Spleen (tissue), 11 donors: ENCODE measurements at regions not wholly inside any gene's neighbourhood (a gene's known extent, or its start where the extent isn't known, plus 50 kb on each side); places are given as distances from the start of the nearest gene placed in this dataset.

Source experiments
- DNase-seq: peaks from one replicate; pipeline ENCODE4 v3.0.0-alpha.2; 2020
- H3K27ac ChIP-seq, 8 donors: fragments of 200-600 bp; sonication (generic) in 7 of 8; 1 replicate in 4 of 8; 2 replicates in 4 of 8; pipeline versions ENCODE4 v1.5.0 to v1.8.0; 2016 to 2021; ENCODE audit warnings: inconsistent platforms in 4 of 8, mild to moderate bottlenecking in 4 of 8, moderate library complexity in 1 of 8
- H3K27me3 ChIP-seq, 7 donors: fragments of 200-600 bp; sonication (generic) in 6 of 7; replicated peaks in 1 of 7; 1 replicate in 4 of 7; 2 replicates in 3 of 7; pipeline versions ENCODE4 v1.5.0 to v1.8.0; 2016 to 2021; ENCODE audit warnings: inconsistent platforms in 3 of 7, mild to moderate bottlenecking in 1 of 7
- H3K36me3 ChIP-seq, 6 donors: fragments of 200-600 bp; sonication (generic) in 5 of 6; 1 replicate in 4 of 6; 2 replicates in 2 of 6; pipeline versions ENCODE4 v1.5.0 to v1.8.0; 2016 to 2021; ENCODE audit warnings: inconsistent platforms in 2 of 6
- H3K4me1 ChIP-seq, 6 donors: fragments of 200-600 bp; sonication (generic) in 5 of 6; 1 replicate in 3 of 6; 2 replicates in 3 of 6; pipeline versions ENCODE4 v1.5.0 to v1.8.0; 2016 to 2021; ENCODE audit warnings: inconsistent platforms in 3 of 6
- H3K4me3 ChIP-seq, 8 donors: fragments of 200-600 bp; sonication (generic) in 7 of 8; 1 replicate in 4 of 8; 2 replicates in 4 of 8; pipeline versions ENCODE4 v1.5.0 to v1.8.0; 2016 to 2021; ENCODE audit warnings: inconsistent platforms in 4 of 8, mild to moderate bottlenecking in 4 of 8, moderate library complexity in 2 of 8
- H3K9me3 ChIP-seq, 8 donors: fragments of 200-600 bp; sonication (generic) in 7 of 8; 1 replicate in 4 of 8; 2 replicates in 4 of 8; pipeline versions ENCODE4 v1.5.0 to v1.8.0; 2016 to 2021; ENCODE audit warnings: inconsistent platforms in 4 of 8
- CTCF ChIP-seq, 11 experiments: fragments of 200-600 bp in 7 of 11; fragments of 450-650 bp in 4 of 11; sonication (generic) in 4 of 11; IDR thresholded peaks in 8 of 11; conservative IDR thresholded peaks in 3 of 11; 1 replicate in 7 of 11; 2 replicates in 4 of 11; pipeline versions ENCODE4 v1.4.0 to v1.8.0; 2016 to 2021; ENCODE audit warnings: antibody characterized with exemption in 11 of 11, inconsistent platforms in 4 of 11, mild to moderate bottlenecking in 1 of 11
- POLR2A ChIP-seq, 3 donors: fragments of 450-650 bp; IDR thresholded peaks; one replicate each; pipeline ENCODE4 v1.5.1; 2017; ENCODE audit warnings: antibody characterized with exemption in 3 of 3, mild to moderate bottlenecking in 1 of 3
- POLR2AphosphoS5 ChIP-seq, 3 donors: sonication (generic); formaldehyde crosslinking; IDR thresholded peaks; one replicate each; pipeline ENCODE4 v1.5.1; 2017; ENCODE audit warnings: antibody characterized with exemption in 3 of 3
- WGBS, 5 donors: extraction: QIAGEN DNeasy Blood & Tissue Kit in 3 of 5; methylation state at CpG; one replicate each; pipeline versions ENCODE4 v1.1.5 to v1.1.7; 2013 to 2018; 5-methylcytosine and 5-hydroxymethylcytosine counted together
- intact Hi-C: fragments of 100-400 bp; cut with DNase I; formaldehyde crosslinking; loops from one replicate; pipeline ENCODE4 v1.15.0; 2023; ENCODE audit warnings: low total_unique reads
- donor health status: healthy with polysubstance abuse.
- donor health status: DM: no; HTN: no; CAD: no; lungs with moderate emphysema.
- donor health status: DM: no; HTN: no; CAD: no.
- donor health status: Bipolar disorder and iron deficiency.
- donor health status: healthy.
- donor health status: DM: no; HTN: no; CAD: no.
- donor health status: DM: yes; HTN: yes; CAD: no.

GRCh38 chr7:3243256-3243655 lies 57.8 kb upstream of the SDK1 start:
- no peak overlapping the region for H3K27ac ChIP-seq
- 79 to 86% (median 81%) methylated on average over 5 of the region's 5 CpGs for WGBS, 5 donors
- H3K4me3 ChIP-seq, result no peak overlapping the region
- H3K9me3 ChIP-seq, result peaks cover 0 to 14% (median 9%) of the 10 kb centered on the region in 8 donors
- H3K4me1 ChIP-seq, result no peaks in the 10 kb centered on the region
- no peaks in the 10 kb centered on the region for H3K36me3 ChIP-seq
- no peaks in the 10 kb centered on the region for H3K27me3 ChIP-seq
- no peak for DNase-seq
- intact Hi-C loops, result no loop called here
- TF ChIP-seq POLR2A (IDR thresholded peaks at IDR 0.05), result no peak
- TF ChIP-seq CTCF (IDR thresholded peaks at IDR 0.05 in 8 of 11, conservative IDR thresholded peaks at IDR 0.05 in 3 of 11), result no peak
- no peak for TF ChIP-seq POLR2AphosphoS5 (IDR thresholded peaks at IDR 0.05)

- Histone ChIP-seq H3K36me3 (no peaks in the 10 kb centered on the region), H3K4me3 (no peak overlapping the region), H3K4me1 (no peaks in the 10 kb centered on the region), H3K27me3 (no peaks in the 10 kb centered on the region), H3K27ac (no peak overlapping the region), H3K9me3 (peaks cover 0 to 14% (median 9%) of the 10 kb centered on the region in 8 donors)
- intact Hi-C loops, result no loop called here
- no peak for TF ChIP-seq CTCF (IDR thresholded peaks at IDR 0.05 in 8 of 11, conservative IDR thresholded peaks at IDR 0.05 in 3 of 11)
- no peak for TF ChIP-seq POLR2AphosphoS5 (IDR thresholded peaks at IDR 0.05)
- TF ChIP-seq POLR2A (IDR thresholded peaks at IDR 0.05), result no peak
- DNase-seq, result no peak
- 86 to 93% (median 90%) methylated on average over 15 of the region's 15 CpGs for WGBS, 5 donors
These were observed 57.4 kb upstream of the SDK1 start for GRCh38 chr7:3243680-3244079.

DNA sequence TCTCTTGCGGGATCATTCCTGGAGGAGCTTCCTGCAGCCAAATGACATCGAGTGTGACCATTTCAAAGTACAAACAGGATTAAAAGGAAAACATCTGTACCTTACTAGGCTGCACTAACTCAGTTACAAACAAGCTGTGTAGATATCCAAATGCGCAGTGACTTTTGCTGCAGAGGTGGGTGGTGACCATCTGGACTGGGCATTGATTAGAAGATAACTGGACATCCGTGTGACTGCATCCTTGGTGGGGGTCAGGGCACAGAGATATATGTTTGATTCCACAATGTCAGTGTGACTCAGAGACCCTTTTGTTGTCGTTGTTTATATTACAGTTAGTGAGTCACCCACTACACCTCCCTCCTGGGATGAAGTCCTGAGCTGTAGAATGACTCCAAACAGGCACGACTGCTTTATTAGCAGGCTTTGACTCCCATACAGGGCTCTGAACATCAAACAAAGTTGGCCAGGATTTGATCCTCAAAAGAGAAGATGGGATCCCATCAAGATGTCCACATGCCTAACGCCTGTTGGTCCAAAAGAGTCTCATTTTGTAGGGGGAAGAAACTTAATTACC lies 56.7 kb upstream of the SDK1 start:
- Histone ChIP-seq H3K36me3 (no peaks in the 10 kb centered on the region), H3K27ac (no peak overlapping the region), H3K4me1 (no peaks in the 10 kb centered on the region), H3K27me3 (no peaks in the 10 kb centered on the region), H3K9me3 (peaks cover 0 to 14% (median 9%) of the 10 kb centered on the region in 8 donors), H3K4me3 (no peak overlapping the region)
- 53 to 80% (median 74%) methylated on average over 7 of the region's 7 CpGs for WGBS, 5 donors
- intact Hi-C loops, result no loop called here
- TF ChIP-seq POLR2A (IDR thresholded peaks at IDR 0.05) (no peak), POLR2AphosphoS5 (IDR thresholded peaks at IDR 0.05) (no peak), CTCF (IDR thresholded peaks at IDR 0.05 in 8 of 11, conservative IDR thresholded peaks at IDR 0.05 in 3 of 11) (no peak)
- DNase-seq, result no peak

- TF ChIP-seq POLR2A (IDR thresholded peaks at IDR 0.05) (no peak), POLR2AphosphoS5 (IDR thresholded peaks at IDR 0.05) (no peak), CTCF (IDR thresholded peaks at IDR 0.05 in 8 of 11, conservative IDR thresholded peaks at IDR 0.05 in 3 of 11) (no peak)
- Histone ChIP-seq H3K4me3 (no peak overlapping the region), H3K4me1 (no peaks in the 10 kb centered on the region), H3K27ac (no peak overlapping the region), H3K9me3 (peaks cover 0 to 14% (median 9%) of the 10 kb centered on the region in 8 donors), H3K27me3 (no peaks in the 10 kb centered on the region), H3K36me3 (no peaks in the 10 kb centered on the region)
- intact Hi-C loops, result no loop called here
- DNase-seq, result no peak
- 83 to 93% (median 90%) methylated on average over 2 of the region's 2 CpGs for WGBS, 5 donors
These were observed 56.0 kb upstream of the SDK1 start for GRCh38 chr7:3245077-3245476.
